ENCODE measurements at regions not wholly inside any gene's neighbourhood (a gene's known extent, or its start where the extent isn't known, plus 50 kb on each side); places are given as distances from the start of the nearest gene placed in this dataset.

DNA sequence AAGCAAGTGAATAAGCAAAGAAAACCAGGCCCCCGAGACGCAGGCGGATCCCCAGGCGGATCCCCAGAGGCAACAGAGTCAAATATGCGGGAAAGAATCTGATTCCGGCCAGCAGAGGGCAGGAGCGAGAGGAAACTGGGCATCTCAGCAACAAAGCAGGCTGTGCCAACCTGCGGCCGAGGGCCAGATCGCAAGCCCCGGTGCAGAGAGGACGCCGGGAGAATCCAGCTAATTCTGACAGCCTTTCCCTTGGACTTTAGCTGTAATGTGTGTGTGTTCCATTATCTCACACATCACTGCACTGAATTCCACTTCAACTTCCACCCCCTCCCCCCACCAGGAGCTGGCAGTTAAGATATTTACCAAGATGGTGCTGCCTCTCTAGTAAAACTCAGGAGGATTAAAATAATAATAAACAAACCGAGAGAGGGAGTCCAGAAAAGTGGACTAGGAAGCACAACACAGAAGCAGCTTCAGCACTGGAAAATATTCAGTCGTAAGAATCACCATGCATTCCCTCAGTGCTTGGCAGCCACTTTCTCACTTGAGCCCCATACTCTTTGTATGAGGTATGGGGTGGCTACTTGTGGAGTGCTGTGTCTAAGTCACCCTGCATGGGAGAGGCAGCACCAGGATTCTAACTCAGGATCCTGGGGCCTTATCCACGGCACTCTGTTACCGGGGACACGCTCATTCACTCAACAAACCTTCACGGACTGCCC, 66.2 kb upstream of the SNX9 start:
- DNase-seq, result no peak

DNA sequence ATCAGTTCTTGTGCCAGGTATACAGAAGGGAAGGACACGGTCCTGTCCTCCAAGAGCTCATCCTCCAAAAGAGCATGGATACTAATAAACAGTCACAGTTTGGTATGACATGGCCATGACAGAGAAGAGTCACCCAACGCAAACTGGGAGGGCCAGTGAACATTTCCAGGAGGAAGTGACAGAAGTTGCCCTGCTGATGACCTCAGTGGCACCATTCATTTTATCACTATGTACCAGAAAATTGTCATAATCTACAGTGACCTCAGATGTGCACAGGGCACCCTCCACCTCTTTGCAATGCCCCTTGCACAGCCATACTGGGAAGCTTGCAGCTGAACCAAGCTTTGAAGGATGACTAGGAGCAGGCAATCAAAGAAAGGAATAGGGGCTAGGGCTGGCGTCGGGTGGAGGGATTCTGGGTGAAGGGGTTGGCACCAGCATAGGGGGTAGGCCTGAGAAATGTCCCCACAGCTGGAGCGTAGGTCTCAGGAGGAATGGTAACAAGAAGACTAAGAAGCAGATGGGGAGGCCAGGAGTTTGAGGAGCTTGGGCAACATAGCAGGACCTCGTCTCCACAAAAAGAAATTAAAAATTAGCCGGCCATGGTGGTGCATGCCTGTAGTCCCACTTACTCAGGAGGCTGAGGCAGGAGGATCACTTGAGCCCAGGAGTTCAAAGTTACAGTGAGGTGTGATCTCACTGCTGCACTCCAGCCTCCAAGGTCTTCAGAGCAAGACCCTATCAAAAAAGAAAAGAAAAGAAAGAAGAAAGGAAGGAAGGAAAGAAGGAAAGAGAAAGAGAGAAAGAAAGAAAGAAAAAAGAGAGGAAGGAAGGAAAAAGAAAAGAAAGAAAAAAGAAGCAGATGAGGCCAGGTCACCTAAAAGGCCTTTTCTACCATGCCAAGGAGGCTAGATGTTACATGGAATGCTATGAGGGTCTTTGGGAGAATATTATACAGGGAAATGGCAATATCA, 65.3 kb upstream of the SNX9 start:
- no peak for DNase-seq

DNA sequence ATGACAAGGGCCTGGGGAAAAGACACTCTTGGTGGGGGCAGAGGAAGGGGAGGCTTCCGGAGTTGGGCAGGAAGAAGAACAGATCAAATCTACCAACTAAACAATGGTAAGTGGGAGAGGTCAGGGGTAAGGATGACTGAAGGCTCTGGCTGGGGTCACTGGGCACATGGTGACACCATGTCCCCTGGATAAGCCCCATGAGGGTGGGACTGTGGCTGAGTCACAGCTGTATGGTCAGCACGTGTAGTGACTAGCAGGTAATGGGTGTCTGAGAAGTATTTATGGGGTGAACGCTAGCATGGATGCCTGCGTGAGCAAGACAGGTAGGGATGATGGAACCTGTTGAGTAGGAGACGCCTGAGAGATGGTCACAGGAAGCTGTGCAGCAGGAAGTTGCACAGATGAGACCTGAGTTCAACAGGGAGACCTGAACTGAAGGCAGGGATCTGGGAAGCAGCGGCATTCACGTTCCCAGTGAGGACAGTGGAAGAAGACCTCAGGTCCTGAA, 64.5 kb upstream of the SNX9 start:
- DNase-seq, result no peak

DNA sequence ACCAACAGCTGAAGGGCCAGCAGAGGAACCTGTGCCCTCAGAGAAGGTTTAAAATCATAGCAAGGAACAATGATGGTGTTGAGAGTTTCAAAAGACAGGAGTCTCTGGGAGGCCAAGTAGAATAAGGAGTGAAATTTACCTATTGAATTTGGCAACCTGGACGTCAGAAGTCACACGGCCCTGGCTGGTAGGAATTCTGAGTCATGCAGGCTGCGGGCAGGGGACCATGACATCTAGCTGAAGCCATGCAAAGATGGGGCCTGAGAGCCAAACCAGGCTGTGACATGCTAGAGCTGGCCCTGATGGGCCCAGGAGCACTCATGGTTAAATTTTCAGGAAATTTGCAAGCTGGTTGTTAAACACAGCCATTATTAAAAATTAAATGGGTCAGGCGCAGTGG, 64.0 kb upstream of the SNX9 start:
- no peak for DNase-seq

DNA sequence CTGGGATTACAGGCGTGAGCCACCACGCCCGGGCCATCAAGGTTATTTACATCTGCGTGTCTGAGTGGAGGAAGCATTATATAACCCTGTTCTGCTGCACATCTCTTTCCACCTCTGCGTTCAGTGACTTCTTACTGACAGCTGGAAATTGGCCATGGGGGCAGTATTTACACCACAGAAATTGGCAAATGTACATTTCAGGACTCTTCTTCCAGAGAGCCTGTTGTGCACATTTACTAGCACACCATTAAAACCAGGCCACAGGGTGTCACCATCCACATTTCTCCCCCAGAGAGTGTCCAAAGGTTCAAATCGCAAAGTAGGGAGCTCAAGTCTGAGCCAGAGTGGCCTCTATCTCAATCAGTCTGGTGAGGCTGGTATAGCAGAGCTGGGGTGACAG, 62.9 kb upstream of the SNX9 start:
- DNase-seq, result no peak

DNA sequence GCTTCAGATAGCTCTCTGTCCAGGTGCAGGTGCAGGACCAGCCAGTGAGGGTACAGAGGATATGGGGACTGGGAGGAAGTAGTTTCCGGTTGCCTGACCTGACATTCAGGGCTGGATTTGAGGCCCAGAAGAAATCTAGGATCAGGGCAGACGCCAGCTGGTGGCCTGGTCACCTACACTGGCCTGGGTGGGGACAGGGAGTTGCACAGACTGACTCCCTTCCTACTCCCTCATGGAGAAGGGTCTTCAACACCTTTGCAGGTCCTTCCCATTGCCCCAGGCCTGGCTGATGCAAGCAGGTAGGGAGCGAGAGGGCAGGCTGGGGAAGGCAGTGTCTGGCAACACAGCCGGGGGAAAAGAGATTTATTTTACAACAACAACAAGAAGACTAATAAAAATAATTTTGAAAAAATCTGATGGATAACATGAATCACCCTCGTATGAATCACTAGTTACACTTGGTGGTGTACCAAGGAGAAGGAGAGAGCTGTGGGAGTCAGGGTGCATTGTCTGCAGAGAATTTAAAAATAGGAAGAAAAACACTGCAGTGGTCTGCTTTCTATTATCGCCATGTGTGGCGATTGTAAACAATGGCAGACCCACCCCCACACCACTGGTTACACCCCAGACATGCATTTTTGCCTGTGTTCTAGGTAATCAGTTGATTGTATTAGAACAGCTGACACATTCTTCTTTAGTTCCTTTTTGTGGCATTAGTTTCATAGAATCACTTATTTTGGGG, 62.3 kb upstream of the SNX9 start:
- no peak for DNase-seq

DNA sequence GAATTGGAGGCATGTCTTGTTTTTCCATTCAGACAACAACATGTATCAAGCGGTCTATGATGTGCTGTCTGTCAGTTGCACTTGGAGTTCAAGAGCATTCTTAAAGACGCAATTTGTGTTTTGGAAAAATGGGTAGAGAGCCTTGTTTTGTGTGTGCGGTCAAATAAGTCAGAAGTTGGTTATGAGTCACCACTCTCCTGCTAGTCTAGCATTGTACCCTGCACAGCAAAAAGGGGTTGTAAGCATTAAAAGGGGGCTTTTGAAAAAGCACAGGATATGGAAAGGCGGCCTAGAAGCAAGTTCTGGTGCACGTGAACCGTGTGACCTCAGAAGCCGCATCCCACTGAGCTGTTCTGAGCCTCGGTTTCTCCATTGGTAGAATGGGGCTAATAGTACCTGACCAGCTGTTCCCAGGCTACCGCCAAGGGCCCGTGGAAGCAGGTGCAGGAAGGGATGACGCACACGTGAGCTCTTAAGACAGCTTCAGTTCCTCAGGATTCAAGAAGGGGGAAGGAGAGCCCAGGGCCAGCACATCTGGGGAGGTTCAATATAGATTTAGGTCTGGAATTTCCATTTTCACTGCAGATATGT, 61.6 kb upstream of the SNX9 start:
- DNase-seq, result no peak

DNA sequence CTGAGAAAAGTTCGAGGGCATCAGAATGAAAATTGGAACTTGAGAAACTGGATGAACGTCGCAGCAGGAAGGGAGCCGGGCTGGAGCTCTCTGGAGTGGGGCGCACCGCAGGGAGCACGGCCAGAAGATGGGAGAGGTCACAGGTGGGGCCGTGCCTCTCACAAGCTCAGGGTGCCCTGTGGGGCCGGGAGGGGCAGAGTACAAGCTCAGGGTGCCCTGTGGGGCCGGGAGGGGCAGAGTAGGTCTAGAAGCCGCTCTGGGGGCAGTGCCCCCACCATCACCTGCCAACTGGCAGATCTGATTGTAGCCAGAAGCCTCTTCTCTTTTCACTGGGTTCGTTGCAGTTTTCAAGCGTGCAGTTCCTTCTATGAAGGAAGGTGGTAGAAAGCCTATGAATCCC, 61.1 kb upstream of the SNX9 start:
- DNase-seq, result no peak

DNA sequence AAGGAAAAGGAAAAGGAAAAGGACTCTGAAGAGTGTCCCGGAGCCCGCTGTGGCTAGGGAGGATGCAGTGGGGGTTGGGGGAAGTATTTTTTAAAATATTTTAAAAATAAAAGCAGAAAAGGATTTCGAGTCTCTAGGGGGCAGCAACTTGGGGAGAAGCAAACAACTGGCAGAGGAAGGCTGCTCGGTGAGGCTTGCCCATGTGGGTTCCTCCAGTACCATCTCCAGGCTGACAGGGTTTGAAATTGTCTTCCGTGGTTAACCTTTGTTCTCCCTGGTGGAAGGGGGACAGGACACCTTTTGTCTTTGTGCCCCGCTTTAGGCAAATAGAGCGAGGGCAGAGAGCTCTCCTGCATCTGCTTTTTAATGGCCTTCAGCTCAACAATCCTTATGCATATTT, 60.4 kb upstream of the SNX9 start:
- no peak for DNase-seq

DNA sequence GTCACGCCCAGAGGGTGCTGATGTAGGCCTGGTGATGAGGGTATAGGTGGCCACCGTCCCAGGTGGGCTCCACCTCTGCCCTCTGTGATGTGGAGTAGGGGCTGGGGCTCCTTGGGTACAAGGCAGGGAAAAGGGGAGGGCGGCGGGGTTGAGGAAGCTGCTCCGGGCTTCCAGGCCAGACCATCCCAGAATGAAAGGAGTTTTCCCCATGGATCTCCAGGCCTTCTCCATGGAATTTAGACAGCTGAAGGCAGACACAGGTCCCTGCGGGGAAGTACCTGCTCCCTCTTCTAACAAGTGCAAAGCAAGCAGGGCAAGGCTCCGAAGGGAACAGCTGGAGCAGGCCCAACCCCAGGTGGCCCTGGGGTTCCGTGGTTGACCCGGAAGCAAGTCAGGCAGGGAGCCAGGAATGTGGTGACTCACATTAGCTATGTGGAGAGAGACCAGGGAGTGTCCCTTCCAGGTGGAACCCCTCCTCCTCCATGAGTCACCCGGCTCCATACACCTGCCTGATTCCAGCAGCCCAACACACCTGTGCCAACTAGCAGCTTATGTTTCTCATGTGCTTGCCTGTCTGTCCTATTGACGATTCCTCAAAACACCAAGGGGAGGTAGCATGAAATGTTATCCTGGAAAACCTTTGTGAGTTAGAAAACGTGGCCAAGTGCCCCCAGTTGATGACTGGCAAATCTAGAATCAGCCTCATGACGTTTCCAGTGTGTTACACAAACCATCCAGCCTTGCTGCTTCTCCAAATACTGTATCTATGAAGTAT, 59.7 kb upstream of the SNX9 start:
- DNase-seq, result no peak

DNA sequence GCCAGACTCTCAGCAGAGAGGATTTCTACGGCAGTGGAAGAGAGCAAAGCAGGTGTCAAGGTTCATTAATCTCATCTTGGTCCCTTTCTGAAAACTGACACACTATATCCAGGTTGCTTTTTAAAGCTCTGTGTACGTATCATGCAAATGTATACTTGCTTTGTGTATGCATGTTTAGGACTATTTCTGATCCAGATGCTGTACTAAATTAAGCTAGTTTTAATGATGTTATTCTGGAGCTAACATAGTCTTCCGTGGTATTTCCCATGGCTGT, 59.2 kb upstream of the SNX9 start:
- DNase-seq, result no peak

DNA sequence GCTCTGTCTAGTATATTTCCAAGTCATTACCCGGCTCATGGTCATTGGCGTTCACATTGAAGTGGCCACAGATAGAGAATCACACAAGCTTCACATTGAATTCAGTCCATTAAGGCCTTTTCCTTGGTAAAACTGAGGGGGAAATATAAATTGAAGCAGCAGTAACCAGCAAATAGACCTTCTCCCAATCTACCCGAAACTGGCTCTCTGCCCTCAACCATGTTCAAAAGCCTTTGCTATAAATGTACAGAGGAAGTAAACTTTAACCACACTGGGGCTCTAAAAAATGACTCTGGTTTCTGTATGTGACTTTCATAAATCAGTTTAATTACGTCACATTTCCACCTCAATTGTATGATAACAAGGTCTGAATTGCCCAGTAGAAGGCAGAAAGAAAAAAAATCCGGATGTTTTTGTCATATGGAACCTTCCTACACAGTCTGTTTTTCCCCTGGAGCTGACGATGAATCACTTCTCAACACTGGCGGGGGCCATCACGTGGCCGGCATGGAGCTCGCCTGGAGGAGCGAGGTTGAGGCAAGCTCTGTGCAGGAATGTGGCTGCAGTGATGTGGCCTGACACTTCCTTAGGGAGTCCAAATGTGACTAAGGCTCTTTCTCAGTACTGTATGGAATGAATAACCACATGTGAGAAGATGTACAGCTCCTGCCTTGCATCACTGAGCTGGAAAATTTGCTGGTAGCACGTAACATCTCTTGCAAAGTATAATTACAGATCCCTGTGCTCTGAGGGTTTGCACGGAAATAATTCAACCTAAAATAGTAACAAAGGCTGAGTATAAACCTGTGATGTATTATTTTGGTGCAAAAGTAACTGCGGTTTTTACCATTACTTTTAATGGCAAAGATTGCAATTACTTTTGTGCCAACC, 58.6 kb upstream of the SNX9 start:
- DNase-seq, result peak; percentile 81

DNA sequence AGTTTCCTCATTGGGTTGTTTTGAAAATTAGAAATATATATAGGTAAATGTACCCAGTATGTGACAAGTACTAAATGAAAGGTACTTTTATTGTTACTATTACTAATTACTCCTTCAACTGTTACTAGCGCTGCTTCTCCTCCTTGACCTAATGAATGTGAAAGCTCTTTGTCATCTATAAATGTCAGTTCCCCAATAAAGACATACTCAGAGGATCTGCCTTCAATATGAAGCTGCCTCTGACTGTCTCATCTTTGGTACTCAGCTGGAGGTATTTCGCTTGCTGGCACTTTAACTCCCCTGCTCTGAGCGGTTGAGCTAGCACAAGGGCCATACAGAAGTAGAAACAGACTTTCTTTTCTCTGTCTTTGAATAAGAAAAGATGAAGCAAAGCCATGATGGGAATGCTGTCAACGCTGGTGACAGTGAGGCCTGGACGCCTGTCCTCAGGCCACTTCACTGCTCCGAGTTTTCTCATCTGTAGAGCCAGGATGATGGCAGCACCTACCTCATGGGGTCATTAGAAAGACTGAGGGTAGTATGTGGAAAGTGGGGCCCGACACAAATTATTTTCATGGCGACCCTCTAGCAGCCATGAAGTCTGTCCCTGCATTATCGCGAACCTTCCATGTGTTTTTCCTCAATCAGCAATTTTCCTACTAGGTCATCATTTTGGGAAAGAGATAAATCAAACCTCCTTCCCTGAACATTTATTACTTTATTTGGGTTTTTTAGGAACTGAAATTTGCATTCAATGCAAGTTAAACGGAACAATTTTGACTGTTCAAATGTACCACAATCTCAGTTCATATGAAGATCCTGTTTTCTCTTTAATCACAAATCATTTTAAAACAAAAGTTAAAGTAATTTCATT, 55.9 kb upstream of the SNX9 start:
- no peak for DNase-seq

DNA sequence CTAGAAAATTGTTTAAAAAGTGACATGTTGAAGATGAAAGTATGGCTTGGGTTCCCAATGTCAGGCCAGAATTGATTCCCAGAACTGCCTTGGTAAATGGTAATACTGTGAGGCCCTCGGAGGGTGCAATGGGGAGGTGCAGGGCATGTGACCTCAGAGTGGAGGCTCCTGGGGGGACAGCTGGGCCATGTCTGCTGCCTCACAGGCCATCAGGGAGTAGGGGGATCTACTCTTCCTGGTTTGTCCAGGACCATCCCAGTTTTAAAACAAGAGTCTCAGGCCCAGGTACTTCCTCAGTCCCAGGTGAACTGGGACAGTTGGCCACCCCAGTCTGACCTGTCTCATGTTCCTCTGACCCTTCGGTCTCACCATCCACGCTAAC, 55.3 kb upstream of the SNX9 start:
- no peak for DNase-seq

DNA sequence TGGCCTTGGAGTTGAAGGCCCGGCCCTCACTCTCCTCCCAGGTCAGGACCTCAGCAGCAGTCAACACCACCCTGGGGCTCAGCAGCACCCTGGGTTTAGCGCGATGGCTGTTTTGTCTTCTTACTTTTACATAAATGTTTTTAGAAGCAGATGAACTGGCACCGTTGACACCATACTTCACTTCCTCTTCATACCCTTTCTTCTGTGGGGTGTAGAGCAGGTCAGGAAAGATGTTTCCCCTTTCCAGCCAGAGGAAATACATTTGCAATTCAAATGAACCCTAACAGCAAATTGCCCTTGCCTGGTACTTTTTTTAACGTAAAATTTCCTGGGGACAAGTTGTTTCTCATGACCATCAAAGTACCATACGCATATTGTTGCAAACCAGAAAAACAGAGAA, 54.7 kb upstream of the SNX9 start:
- no peak for DNase-seq

DNA sequence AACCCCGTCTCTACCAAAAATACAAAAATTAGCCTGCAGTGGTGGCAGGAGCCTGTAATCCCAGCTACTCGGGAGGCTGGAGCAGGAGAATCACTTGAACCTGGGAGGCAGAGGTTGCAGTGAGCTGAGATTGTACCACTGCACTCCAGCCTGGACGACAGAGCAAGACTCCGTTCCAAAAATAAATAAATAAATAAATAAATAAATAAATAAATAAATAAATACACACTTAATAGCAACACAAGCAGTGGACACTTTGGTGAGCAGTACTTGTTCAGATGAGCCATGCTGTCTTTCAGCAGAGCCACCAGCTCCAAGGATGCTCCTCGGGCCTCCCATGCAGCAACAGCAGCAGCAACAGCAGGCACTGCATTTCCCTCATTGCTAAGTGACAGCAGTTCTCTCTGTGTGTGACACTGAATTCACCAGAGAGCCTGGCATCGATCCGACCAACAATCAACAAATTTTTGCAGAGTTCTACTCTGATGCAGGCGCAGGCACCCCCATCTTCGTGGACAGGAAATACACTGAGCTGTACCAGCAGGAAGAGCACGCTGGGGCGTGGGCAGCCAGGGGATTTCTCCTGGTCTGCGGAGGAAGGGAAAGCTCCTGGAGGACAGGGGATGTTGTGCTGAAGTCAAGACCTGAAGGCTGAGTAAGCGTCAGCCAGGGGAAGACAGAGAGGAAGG, 54.0 kb upstream of the SNX9 start:
- DNase-seq, result no peak

DNA sequence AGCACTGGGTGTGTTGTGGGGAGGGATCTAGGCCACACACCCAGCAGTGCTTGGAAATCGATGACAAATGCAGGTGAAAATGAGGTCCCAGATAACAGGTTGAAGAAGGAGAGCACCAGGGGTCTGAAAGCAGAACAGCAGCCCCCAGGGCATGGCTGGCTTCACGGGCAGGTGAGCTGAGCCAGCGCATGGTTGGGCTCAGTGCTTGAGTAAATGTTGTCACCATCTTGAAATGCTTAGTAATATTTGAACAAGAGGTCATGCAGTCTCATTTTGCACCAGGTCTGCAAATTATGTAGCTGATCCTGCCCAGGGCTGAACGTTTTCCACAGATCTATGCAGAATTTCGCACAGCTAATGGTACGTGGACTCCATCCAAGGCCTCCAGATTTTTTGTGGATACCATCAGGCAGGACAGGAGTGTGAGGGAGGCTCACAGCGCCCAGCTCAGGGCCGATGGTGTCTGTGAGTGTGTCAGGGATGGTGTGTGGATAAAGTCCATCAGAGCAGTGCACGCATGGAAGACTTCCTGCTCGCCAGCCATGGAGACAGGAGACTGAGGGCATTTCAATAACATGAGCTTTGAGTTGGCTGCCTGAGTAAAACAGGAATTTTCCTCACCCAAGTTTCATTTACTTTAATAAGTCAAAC, 53.1 kb upstream of the SNX9 start:
- DNase-seq, result no peak

DNA sequence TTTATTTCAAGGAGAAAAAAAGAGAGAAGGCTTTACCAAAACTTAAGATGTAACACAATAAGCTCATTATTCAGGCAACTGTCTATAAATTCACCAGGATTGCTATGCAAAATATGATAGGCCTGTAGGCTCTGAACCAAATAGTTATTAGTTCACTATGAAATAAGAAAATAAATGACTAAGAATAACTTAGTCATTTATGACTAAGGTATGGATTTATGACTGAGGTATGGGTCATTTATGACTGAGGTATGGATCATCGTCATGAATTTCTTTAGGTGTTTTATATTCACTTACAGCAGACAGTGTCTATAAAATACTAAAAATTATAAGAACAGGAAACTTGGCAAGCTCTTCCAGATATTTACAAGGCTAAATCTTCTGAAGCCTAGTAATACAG, 52.1 kb upstream of the SNX9 start:
- DNase-seq, result no peak

DNA sequence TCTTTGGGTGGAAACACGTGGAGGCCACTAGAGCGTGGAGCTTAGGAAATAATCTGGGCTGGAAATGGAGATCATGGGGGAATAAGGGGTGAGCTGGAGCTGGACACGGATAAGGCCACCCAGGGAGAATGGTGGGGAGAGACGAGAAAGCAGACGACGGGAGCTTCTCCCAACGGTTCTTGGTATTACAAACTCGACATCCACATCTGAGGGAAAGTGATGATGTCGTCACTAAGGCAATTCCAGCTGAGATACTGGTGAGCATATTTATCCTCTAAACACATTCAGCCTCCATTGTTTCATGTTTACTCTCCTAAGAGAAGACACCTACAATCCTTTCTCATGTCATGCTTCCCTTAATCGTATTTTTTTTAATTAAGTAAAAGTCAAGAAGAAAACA, 50.2 kb upstream of the SNX9 start:
- no peak for DNase-seq
